ENCODE measurements at regions not wholly inside any gene's neighbourhood (a gene's known extent, or its start where the extent isn't known, plus 50 kb on each side); places are given as distances from the start of the nearest gene placed in this dataset.

DNA sequence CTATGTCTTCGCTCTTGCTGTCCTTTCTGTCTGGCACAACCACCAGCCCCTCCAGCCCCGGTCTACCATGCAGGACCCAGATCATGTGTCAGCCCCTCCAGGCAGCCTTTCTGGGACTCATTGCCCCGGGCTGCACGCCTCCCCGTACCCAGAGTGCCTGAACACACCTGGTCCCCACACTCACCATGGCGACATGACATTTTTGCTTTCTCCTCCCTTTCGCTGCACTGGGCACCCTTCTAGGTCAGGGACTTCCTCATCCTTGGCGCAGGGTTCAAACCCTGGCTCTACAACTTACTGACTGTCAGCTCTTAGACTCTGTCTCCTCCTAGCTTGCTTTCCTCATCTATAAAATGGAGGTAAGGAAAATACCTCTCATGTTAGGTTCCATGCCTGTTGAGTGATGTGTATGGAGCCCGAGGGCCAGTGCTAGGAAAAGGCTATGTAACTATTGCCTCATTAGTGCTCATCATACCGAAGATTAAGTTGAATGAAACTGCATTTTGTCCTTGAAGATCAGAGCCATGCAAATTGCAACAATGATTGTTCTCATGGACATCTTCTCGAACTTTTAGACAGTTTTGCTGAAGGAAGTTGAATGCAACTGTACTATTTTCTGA is 49.7 kb upstream of the TIAM2 start:
- Histone ChIP-seq H3K9me3 (no peaks in the 10 kb centered on the region), H3K27me3 (no peaks in the 10 kb centered on the region), H3K4me1 (no peaks in the 10 kb centered on the region), H3K27ac (no peak overlapping the region), H3K4me3 (no peak overlapping the region), H3K36me3 (peaks cover 4% of the 10 kb centered on the region)
- no peak for TF ChIP-seq POLR2A (IDR thresholded peaks at IDR 0.05)
- no peak for TF ChIP-seq EP300 (IDR thresholded peaks at IDR 0.05)
- TF ChIP-seq, protein P1, sequence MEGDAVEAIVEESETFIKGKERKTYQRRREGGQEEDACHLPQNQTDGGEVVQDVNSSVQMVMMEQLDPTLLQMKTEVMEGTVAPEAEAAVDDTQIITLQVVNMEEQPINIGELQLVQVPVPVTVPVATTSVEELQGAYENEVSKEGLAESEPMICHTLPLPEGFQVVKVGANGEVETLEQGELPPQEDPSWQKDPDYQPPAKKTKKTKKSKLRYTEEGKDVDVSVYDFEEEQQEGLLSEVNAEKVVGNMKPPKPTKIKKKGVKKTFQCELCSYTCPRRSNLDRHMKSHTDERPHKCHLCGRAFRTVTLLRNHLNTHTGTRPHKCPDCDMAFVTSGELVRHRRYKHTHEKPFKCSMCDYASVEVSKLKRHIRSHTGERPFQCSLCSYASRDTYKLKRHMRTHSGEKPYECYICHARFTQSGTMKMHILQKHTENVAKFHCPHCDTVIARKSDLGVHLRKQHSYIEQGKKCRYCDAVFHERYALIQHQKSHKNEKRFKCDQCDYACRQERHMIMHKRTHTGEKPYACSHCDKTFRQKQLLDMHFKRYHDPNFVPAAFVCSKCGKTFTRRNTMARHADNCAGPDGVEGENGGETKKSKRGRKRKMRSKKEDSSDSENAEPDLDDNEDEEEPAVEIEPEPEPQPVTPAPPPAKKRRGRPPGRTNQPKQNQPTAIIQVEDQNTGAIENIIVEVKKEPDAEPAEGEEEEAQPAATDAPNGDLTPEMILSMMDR (IDR thresholded peaks at IDR 0.05) = no peak
- no peak for TF ChIP-seq POLR2AphosphoS5 (IDR thresholded peaks at IDR 0.05)
- 87% methylated on average over 11 of the region's 11 CpGs for WGBS
- DNase-seq (ENCODE audit: low spot score in 2 of 2) = peak in 1 of 2 donors; percentile 53

Data from suprapubic skin (tissue), 4 donors.